Tibial nerve (tissue), 4 donors: ENCODE measurements at regions not wholly inside any gene's neighbourhood (a gene's known extent, or its start where the extent isn't known, plus 50 kb on each side); places are given as distances from the start of the nearest gene placed in this dataset.

ENCODE experiments used
- DNase-seq, 2 donors: peaks; one replicate each; pipeline ENCODE4 v3.0.0-alpha.2; 2019; ENCODE audit warnings: low spot score in 2 of 2
- H3K27ac ChIP-seq, 4 donors: fragments of 200-600 bp; sonication (generic) in 3 of 4; one replicate each; pipeline ENCODE4 v1.5.1; 2017 to 2019; ENCODE audit warnings: mild to moderate bottlenecking in 1 of 4
- H3K27me3 ChIP-seq, 2 donors: fragments of 200-600 bp; sonication (generic) in 1 of 2; one replicate each; pipeline versions ENCODE4 v1.5.1 to v1.6.0; 2017 to 2019
- H3K36me3 ChIP-seq, 3 donors: fragments of 200-600 bp; sonication (generic); one replicate each; pipeline ENCODE4 v1.5.1; 2018 to 2019
- H3K4me1 ChIP-seq, 4 donors: fragments of 200-600 bp; sonication (generic) in 3 of 4; one replicate each; pipeline ENCODE4 v1.5.1; 2017 to 2019
- H3K4me3 ChIP-seq, 4 donors: fragments of 200-600 bp; sonication (generic) in 3 of 4; one replicate each; pipeline ENCODE4 v1.5.1; 2017 to 2019; ENCODE audit warnings: mild to moderate bottlenecking in 1 of 4, moderate library complexity in 1 of 4
- H3K9me3 ChIP-seq, 4 donors: fragments of 200-600 bp; sonication (generic) in 3 of 4; one replicate each; pipeline ENCODE4 v1.5.1; 2017 to 2019
- EP300 ChIP-seq, 2 donors: sonication (generic); formaldehyde crosslinking; IDR thresholded peaks; one replicate each; pipeline ENCODE4 v1.6.1; 2017; ENCODE audit warnings: antibody characterized with exemption in 2 of 2, mild to moderate bottlenecking in 1 of 2
- POLR2A ChIP-seq, 2 donors: fragments of 450-650 bp; IDR thresholded peaks; one replicate each; pipeline ENCODE4 v1.6.1; 2017; ENCODE audit warnings: antibody characterized with exemption in 2 of 2, mild to moderate bottlenecking in 2 of 2, moderate library complexity in 2 of 2
- WGBS, 2 donors: methylation state at CpG; one replicate each; pipeline ENCODE4 v1.1.5; 2018; 5-methylcytosine and 5-hydroxymethylcytosine counted together
- TF ChIP-seq, protein P1 (sequence below), 5 experiments: fragments of 200-600 bp in 3 of 5; fragments of 450-650 bp in 2 of 5; sonication (generic) in 3 of 5; IDR thresholded peaks; one replicate each; pipeline ENCODE4 v1.5.1; 2016 to 2019; ENCODE audit warnings: antibody characterized with exemption in 5 of 5, mild to moderate bottlenecking in 3 of 5, moderate library complexity in 2 of 5

DNA sequence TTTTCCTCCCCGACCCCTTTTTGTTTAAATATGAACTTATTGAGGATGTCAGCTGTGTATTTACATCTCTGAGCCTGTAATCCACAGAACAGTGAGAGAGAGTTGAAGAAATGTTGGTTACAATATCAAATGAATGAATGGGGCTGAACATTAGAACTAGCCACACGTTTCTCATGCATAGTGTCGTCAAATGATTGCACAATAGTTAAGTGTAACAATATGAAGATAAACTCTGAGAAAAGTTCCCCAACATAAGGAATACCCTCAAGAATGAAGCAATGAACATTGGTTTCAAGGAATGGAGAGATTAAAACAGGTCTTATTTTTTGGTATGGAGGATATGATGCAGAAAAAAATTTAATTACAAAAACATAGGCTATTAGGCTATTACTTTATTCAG is 100.5 kb upstream of the DTNBP1 start:
- TF ChIP-seq, protein P1, sequence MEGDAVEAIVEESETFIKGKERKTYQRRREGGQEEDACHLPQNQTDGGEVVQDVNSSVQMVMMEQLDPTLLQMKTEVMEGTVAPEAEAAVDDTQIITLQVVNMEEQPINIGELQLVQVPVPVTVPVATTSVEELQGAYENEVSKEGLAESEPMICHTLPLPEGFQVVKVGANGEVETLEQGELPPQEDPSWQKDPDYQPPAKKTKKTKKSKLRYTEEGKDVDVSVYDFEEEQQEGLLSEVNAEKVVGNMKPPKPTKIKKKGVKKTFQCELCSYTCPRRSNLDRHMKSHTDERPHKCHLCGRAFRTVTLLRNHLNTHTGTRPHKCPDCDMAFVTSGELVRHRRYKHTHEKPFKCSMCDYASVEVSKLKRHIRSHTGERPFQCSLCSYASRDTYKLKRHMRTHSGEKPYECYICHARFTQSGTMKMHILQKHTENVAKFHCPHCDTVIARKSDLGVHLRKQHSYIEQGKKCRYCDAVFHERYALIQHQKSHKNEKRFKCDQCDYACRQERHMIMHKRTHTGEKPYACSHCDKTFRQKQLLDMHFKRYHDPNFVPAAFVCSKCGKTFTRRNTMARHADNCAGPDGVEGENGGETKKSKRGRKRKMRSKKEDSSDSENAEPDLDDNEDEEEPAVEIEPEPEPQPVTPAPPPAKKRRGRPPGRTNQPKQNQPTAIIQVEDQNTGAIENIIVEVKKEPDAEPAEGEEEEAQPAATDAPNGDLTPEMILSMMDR (IDR thresholded peaks at IDR 0.05), result no peak
- no peak for TF ChIP-seq EP300 (IDR thresholded peaks at IDR 0.05)
- TF ChIP-seq POLR2A (IDR thresholded peaks at IDR 0.05), result no peak
- peaks cover 0 to 5% (median 0%) of the 10 kb centered on the region in 4 donors for H3K4me1 ChIP-seq
- H3K9me3 ChIP-seq, result no peaks in the 10 kb centered on the region
- no peak overlapping the region for H3K27ac ChIP-seq
- H3K4me3 ChIP-seq, result no peak overlapping the region
- no peak for DNase-seq
- 69 to 78% methylated on average over 3 of the region's 3 CpGs for WGBS, 2 donors
- no peaks in the 10 kb centered on the region for H3K36me3 ChIP-seq
- no peaks in the 10 kb centered on the region for H3K27me3 ChIP-seq

DNA sequence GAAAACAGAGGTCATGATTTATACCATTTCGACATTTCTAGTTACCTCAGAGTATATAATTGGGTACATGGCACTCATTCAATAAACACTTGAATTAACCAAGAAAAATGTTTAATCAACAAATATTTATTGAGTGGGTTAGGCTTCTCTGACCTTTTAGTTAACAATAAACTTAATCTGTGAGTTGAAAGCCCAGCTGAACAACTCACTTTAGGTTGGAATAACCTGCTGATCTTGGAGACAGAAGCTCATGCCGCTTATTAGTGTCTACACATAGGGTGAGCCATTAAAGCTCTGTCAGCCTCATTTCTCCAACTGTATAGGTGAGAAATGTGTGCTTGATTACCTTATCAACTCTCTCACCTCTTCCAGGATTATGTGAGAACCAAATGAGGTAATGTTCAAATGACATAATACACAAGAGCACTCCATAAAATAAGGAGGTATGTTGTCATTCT is 98.2 kb upstream of the DTNBP1 start:
- Histone ChIP-seq H3K27ac (no peak overlapping the region), H3K4me1 (peaks cover 0 to 6% (median 0%) of the 10 kb centered on the region in 4 donors), H3K27me3 (no peaks in the 10 kb centered on the region), H3K36me3 (no peaks in the 10 kb centered on the region), H3K9me3 (no peaks in the 10 kb centered on the region), H3K4me3 (no peak overlapping the region)
- DNase-seq, result no peak
- TF ChIP-seq EP300 (IDR thresholded peaks at IDR 0.05) (no peak), POLR2A (IDR thresholded peaks at IDR 0.05) (no peak)
- TF ChIP-seq, protein P1 (IDR thresholded peaks at IDR 0.05), result no peak
- 80 to 81% methylated on average over 2 of the region's 2 CpGs for WGBS, 2 donors

DNA sequence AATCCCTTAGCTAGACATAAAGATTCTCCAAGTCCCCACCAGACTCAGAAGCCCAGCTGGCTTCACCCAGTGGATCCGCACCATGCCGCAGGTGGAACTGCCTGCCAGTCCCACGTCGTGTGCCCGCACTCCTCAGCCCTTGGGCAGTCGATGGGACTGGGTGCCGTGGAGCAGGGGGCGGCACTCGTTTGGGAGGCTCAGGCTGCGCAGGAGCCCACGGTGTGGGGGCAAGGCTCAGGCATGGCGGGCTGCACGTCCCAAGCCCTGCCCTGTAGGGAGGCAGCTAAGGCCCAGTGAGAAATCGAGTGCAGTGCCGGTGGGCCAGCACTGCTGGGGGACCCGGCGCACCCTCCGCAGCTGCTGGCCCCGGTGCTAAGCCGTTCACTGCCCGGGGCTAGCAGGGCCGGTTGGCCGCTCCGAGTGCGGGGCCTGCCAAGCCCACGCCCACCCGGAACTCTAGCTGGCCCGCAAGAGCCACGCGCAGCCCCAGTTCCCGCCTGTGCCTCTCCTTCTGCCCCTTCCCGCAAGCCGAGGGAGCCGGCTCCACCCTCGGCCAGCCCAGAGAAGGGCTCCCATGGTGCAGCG is 95.9 kb upstream of the DTNBP1 start:
- TF ChIP-seq POLR2A (IDR thresholded peaks at IDR 0.05) (no peak), EP300 (IDR thresholded peaks at IDR 0.05) (no peak)
- TF ChIP-seq, protein P1 (IDR thresholded peaks at IDR 0.05), result no peak
- Histone ChIP-seq H3K4me3 (no peak overlapping the region), H3K27ac (no peak overlapping the region), H3K27me3 (no peaks in the 10 kb centered on the region), H3K36me3 (no peaks in the 10 kb centered on the region), H3K4me1 (peaks cover 0 to 7% (median 0%) of the 10 kb centered on the region in 4 donors), H3K9me3 (no peaks in the 10 kb centered on the region)
- WGBS, 2 donors, result 96 to 100% methylated on average over 25 to 34 of the region's 36 CpGs
- DNase-seq, result no peak

DNA sequence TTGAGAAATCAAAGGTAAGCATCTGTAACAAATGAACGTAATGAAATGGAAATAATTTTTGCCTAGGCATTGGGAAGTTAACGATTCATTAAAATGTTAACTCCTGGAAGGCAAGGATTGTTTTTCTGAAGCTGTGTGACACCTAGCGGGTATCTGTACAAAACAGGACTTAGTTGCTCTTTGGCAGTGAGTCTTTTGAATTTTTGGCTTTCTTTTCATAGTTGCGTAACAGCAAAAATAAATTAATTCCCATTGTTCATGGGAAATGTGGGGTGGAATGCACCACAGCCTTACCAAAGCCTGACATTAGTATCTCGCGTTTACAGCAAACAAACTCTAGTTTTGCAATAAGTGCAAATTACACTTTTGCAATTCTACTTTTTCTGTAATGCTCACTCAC is 92.7 kb upstream of the DTNBP1 start:
- no peaks in the 10 kb centered on the region for H3K9me3 ChIP-seq
- WGBS, 2 donors, result 53 to 54% methylated on average over 6 of the region's 6 CpGs
- TF ChIP-seq, protein P1 (IDR thresholded peaks at IDR 0.05), result peak in 1 of 5 experiments; percentile 5
- TF ChIP-seq POLR2A (IDR thresholded peaks at IDR 0.05), result no peak
- TF ChIP-seq EP300 (IDR thresholded peaks at IDR 0.05), result peak in 1 of 2 donors; percentile 25
- no peak overlapping the region for H3K4me3 ChIP-seq
- no peak for DNase-seq
- peak overlapping the region in 1 of 4 donors; percentile 23 for H3K27ac ChIP-seq
- H3K4me1 ChIP-seq, result peaks cover 0 to 6% (median 0%) of the 10 kb centered on the region in 4 donors
- H3K36me3 ChIP-seq, result no peaks in the 10 kb centered on the region
- no peaks in the 10 kb centered on the region for H3K27me3 ChIP-seq

DNA sequence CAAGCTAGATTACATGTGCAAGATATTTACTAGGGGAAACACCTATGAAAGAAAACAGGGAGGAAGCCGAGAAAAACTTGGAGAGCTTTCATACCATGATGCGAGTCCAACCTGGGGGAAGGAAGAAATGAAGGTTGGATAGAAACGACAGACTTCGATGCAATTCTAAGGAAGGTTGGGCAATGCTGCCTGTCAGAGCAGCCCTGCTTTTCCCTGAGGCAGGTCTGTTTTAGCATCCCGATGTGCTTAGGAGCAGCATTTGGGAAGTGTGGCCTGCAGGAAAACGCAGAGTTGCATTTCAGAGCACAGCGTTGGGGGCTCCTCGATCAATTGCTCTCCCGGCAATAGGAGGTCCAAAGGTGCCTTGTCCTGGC is 91.9 kb upstream of the DTNBP1 start:
- Histone ChIP-seq H3K27ac (no peak overlapping the region), H3K4me1 (peaks cover 0 to 6% (median 0%) of the 10 kb centered on the region in 4 donors), H3K27me3 (no peaks in the 10 kb centered on the region), H3K36me3 (no peaks in the 10 kb centered on the region), H3K9me3 (no peaks in the 10 kb centered on the region), H3K4me3 (no peak overlapping the region)
- no peak for DNase-seq
- 88 to 91% methylated on average over 9 of the region's 9 CpGs for WGBS, 2 donors
- TF ChIP-seq, protein P1 (IDR thresholded peaks at IDR 0.05), result no peak
- TF ChIP-seq EP300 (IDR thresholded peaks at IDR 0.05) (no peak), POLR2A (IDR thresholded peaks at IDR 0.05) (no peak)
